WTC11 (cell line): ENCODE measurements at regions not wholly inside any gene's neighbourhood (a gene's known extent, or its start where the extent isn't known, plus 50 kb on each side); places are given as distances from the start of the nearest gene placed in this dataset.

Experiments
- ELF4 ChIP-seq: sonication (generic); formaldehyde crosslinking; IDR thresholded peaks from 2 replicates; pipeline ENCODE4 v1.8.1; 2022; ENCODE audit warnings: low read depth, mild to moderate bottlenecking, moderate library complexity, missing genetic modification reagents
- MXD4 ChIP-seq: fragments of 250-450 bp; sonication (Bioruptor Pico); IDR thresholded peaks from 2 replicates; pipeline ENCODE4 v1.8.0; 2021; ENCODE audit warnings: mild to moderate bottlenecking, moderate library complexity, borderline replicate concordance
- OVOL2 ChIP-seq: fragments of 250-450 bp; sonication (Bioruptor Pico); IDR thresholded peaks from 2 replicates; pipeline ENCODE4 v1.9.0; 2021; ENCODE audit warnings: mild to moderate bottlenecking, borderline replicate concordance
- TF ChIP-seq, protein P1 (sequence below): fragments of 200-600 bp; IDR thresholded peaks from 2 replicates; pipeline ENCODE4 v1.8.0; 2022; ENCODE audit warnings: antibody characterized with exemption

DNA sequence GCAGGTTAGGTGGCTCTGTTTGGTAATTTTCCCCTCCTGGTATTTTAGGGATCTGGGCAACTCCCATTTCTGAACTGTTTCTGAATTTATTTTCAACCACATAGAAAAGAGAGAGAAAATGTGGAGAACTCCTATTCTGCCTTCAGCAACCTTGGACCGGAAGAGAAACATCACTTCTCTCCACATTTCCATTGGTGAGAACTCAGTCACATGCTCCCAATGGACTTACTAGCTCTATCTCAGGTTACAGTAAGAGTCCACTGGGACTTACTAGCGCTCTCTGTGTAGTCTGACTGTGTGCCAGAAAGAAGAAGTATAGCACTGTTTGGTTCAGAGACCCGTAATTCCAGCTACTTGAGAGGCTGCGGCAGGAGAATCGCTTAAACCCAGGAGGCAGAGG is 383.2 kb downstream of the DUSP6 start:
- TF ChIP-seq ELF4 (CRISPR knock-in tag) = no peak
- no peak for TF ChIP-seq MXD4 (CRISPR knock-in tag)
- TF ChIP-seq, protein P1, sequence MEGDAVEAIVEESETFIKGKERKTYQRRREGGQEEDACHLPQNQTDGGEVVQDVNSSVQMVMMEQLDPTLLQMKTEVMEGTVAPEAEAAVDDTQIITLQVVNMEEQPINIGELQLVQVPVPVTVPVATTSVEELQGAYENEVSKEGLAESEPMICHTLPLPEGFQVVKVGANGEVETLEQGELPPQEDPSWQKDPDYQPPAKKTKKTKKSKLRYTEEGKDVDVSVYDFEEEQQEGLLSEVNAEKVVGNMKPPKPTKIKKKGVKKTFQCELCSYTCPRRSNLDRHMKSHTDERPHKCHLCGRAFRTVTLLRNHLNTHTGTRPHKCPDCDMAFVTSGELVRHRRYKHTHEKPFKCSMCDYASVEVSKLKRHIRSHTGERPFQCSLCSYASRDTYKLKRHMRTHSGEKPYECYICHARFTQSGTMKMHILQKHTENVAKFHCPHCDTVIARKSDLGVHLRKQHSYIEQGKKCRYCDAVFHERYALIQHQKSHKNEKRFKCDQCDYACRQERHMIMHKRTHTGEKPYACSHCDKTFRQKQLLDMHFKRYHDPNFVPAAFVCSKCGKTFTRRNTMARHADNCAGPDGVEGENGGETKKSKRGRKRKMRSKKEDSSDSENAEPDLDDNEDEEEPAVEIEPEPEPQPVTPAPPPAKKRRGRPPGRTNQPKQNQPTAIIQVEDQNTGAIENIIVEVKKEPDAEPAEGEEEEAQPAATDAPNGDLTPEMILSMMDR = no peak
- no peak for TF ChIP-seq OVOL2 (CRISPR knock-in tag)
